HUDEP-2 (cell line): ENCODE measurements at regions not wholly inside any gene's neighbourhood (a gene's known extent, or its start where the extent isn't known, plus 50 kb on each side); places are given as distances from the start of the nearest gene placed in this dataset.

Source experiments
- DNase-seq, 76 experiments: peaks; one replicate each; lab custom pipeline; 2025; ENCODE audit not compliant: unreplicated experiment in 76 of 76; lab: John Stamatoyannopoulos, UW

GRCh38 chr18:60656553-60656952 lies 284.0 kb upstream of the MC4R start:
- peak in 6 of 76 experiments; percentile 12 to 44 (median 38) for DNase-seq

GRCh38 chr18:60662491-60662890 lies 289.9 kb upstream of the MC4R start:
- no peak for DNase-seq

- no peak for DNase-seq
These were observed 290.8 kb upstream of the MC4R start for GRCh38 chr18:60663060-60663989.

- DNase-seq: no peak
These were observed 292.2 kb upstream of the MC4R start for GRCh38 chr18:60664736-60665135.

- no peak for DNase-seq
These were observed 294.4 kb upstream of the MC4R start for GRCh38 chr18:60667016-60667415.

GRCh38 chr18:60668583-60668982 lies 296.0 kb upstream of the MC4R start:
- DNase-seq: no peak

GRCh38 chr18:60669938-60670337 lies 297.4 kb upstream of the MC4R start:
- no peak for DNase-seq

GRCh38 chr18:60671021-60671420 lies 298.4 kb upstream of the MC4R start:
- no peak for DNase-seq

GRCh38 chr18:60675126-60675525 lies 302.6 kb upstream of the MC4R start:
- DNase-seq: no peak

- no peak for DNase-seq
These were observed 303.2 kb upstream of the MC4R start for GRCh38 chr18:60675801-60676200.

- DNase-seq: no peak
These were observed 304.2 kb upstream of the MC4R start for GRCh38 chr18:60676815-60677214.

- DNase-seq: peak in 1 of 76 experiments; percentile 2
These were observed 312.4 kb upstream of the MC4R start for GRCh38 chr18:60684843-60685513.

GRCh38 chr18:60686142-60686541 lies 313.6 kb upstream of the MC4R start:
- DNase-seq: no peak

- no peak for DNase-seq
These were observed 318.5 kb upstream of the MC4R start for GRCh38 chr18:60691061-60691460.

GRCh38 chr18:60693426-60693825 lies 320.9 kb upstream of the MC4R start:
- DNase-seq: no peak

GRCh38 chr18:60698901-60699300 lies 326.3 kb upstream of the MC4R start:
- no peak for DNase-seq

GRCh38 chr18:60722742-60723141 lies 350.2 kb upstream of the MC4R start:
- DNase-seq: no peak

GRCh38 chr18:60732143-60732542 lies 359.6 kb upstream of the MC4R start:
- no peak for DNase-seq

GRCh38 chr18:60739212-60739611 lies 366.6 kb upstream of the MC4R start:
- DNase-seq: no peak

GRCh38 chr18:60740313-60740712 lies 367.7 kb upstream of the MC4R start:
- no peak for DNase-seq

GRCh38 chr18:60746491-60746890 lies 373.9 kb upstream of the MC4R start:
- no peak for DNase-seq

- no peak for DNase-seq
These were observed 374.3 kb upstream of the MC4R start for GRCh38 chr18:60746919-60747318.
